ENCODE measurements at regions not wholly inside any gene's neighbourhood (a gene's known extent, or its start where the extent isn't known, plus 50 kb on each side); places are given as distances from the start of the nearest gene placed in this dataset.

- Mint-ChIP-seq H3K9me3 (no peaks in the 10 kb centered on the region), H3K4me3 (no peak overlapping the region), H3K27me3 (ENCODE audit: low read depth) (no peaks in the 10 kb centered on the region), H3K27ac (no peak overlapping the region), H3K4me1 (no peaks in the 10 kb centered on the region), H3K36me3 (ENCODE audit: low read depth) (no peaks in the 10 kb centered on the region)
- no peak for TF ChIP-seq CTCF (IDR thresholded peaks at IDR 0.05; ENCODE audit: unreplicated experiment in 3 of 3)
Observed at GRCh38 chr4:166518315-166518714, 645.3 kb downstream of the TLL1 start.

GRCh38 chr4:166518776-166519175 lies 645.7 kb downstream of the TLL1 start:
- Mint-ChIP-seq H3K4me3 (no peak overlapping the region), H3K36me3 (ENCODE audit: low read depth) (no peaks in the 10 kb centered on the region), H3K4me1 (no peaks in the 10 kb centered on the region), H3K27ac (no peak overlapping the region), H3K27me3 (ENCODE audit: low read depth) (no peaks in the 10 kb centered on the region), H3K9me3 (no peaks in the 10 kb centered on the region)
- no peak for TF ChIP-seq CTCF (IDR thresholded peaks at IDR 0.05; ENCODE audit: unreplicated experiment in 3 of 3)

- Mint-ChIP-seq H3K36me3 (ENCODE audit: low read depth) (no peaks in the 10 kb centered on the region), H3K9me3 (no peaks in the 10 kb centered on the region), H3K4me1 (no peaks in the 10 kb centered on the region), H3K27ac (no peak overlapping the region), H3K4me3 (no peak overlapping the region), H3K27me3 (ENCODE audit: low read depth) (no peaks in the 10 kb centered on the region)
- TF ChIP-seq CTCF (IDR thresholded peaks at IDR 0.05; ENCODE audit: unreplicated experiment in 3 of 3) = no peak
Observed at GRCh38 chr4:166519774-166520173, 646.7 kb downstream of the TLL1 start.

GRCh38 chr4:166527500-166527899 lies 654.5 kb downstream of the TLL1 start:
- Mint-ChIP-seq H3K4me3 (no peak overlapping the region), H3K36me3 (ENCODE audit: low read depth) (no peaks in the 10 kb centered on the region), H3K4me1 (no peaks in the 10 kb centered on the region), H3K27me3 (ENCODE audit: low read depth) (no peaks in the 10 kb centered on the region), H3K9me3 (no peaks in the 10 kb centered on the region), H3K27ac (no peak overlapping the region)
- TF ChIP-seq CTCF (IDR thresholded peaks at IDR 0.05; ENCODE audit: unreplicated experiment in 3 of 3) = no peak

GRCh38 chr4:166531703-166532102 lies 658.7 kb downstream of the TLL1 start:
- no peaks in the 10 kb centered on the region for H3K36me3 Mint-ChIP-seq (ENCODE audit: low read depth)
- no peak for TF ChIP-seq CTCF (IDR thresholded peaks at IDR 0.05; ENCODE audit: unreplicated experiment in 3 of 3)
- H3K27me3 Mint-ChIP-seq (ENCODE audit: low read depth) = no peaks in the 10 kb centered on the region
- H3K9me3 Mint-ChIP-seq = peaks cover 9% of the 10 kb centered on the region
- H3K4me3 Mint-ChIP-seq = no peak overlapping the region
- H3K27ac Mint-ChIP-seq = no peak overlapping the region
- no peaks in the 10 kb centered on the region for H3K4me1 Mint-ChIP-seq

- TF ChIP-seq CTCF (IDR thresholded peaks at IDR 0.05; ENCODE audit: unreplicated experiment in 3 of 3) = no peak
- Mint-ChIP-seq H3K36me3 (ENCODE audit: low read depth) (no peaks in the 10 kb centered on the region), H3K27me3 (ENCODE audit: low read depth) (no peaks in the 10 kb centered on the region), H3K27ac (no peak overlapping the region), H3K4me3 (no peak overlapping the region), H3K4me1 (no peaks in the 10 kb centered on the region), H3K9me3 (peaks cover 9% of the 10 kb centered on the region)
Observed at GRCh38 chr4:166535865-166536264, 662.8 kb downstream of the TLL1 start.
